ENCODE measurements at regions not wholly inside any gene's neighbourhood (a gene's known extent, or its start where the extent isn't known, plus 50 kb on each side); places are given as distances from the start of the nearest gene placed in this dataset.
"Not testable (repeated sequence)": the region's sequence is repeated elsewhere in the genome, so short reads cannot be mapped to it uniquely, and the experiment has no call there.

GRCh38 chr2:21332993-21333625 lies 209.3 kb downstream of the TDRD15 start:
- DNase-seq (ENCODE audit: low read depth), result no peak

GRCh38 chr2:21333684-21334083 lies 209.9 kb downstream of the TDRD15 start:
- peak; percentile 42 for DNase-seq (ENCODE audit: low read depth)

DNA sequence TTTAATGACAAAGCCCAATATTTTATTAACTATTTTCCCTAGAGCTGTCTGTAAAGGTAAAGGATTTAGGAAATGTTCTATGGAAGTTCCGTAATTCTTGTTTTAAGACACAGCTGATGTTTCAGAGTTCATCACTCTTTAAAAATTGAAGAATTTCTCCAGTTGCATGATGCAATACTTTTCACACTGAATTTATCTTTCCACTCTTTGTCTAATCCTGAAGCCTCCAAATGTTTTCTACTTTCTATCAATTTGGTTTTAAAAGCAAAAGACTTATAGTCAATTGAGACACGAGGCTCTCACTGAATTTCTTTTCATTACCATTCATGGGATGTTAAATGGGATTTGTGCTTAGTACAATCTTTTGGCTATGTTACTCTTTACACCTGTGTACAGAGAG lies 223.2 kb downstream of the TDRD15 start:
- no peak for DNase-seq (ENCODE audit: low read depth)

DNA sequence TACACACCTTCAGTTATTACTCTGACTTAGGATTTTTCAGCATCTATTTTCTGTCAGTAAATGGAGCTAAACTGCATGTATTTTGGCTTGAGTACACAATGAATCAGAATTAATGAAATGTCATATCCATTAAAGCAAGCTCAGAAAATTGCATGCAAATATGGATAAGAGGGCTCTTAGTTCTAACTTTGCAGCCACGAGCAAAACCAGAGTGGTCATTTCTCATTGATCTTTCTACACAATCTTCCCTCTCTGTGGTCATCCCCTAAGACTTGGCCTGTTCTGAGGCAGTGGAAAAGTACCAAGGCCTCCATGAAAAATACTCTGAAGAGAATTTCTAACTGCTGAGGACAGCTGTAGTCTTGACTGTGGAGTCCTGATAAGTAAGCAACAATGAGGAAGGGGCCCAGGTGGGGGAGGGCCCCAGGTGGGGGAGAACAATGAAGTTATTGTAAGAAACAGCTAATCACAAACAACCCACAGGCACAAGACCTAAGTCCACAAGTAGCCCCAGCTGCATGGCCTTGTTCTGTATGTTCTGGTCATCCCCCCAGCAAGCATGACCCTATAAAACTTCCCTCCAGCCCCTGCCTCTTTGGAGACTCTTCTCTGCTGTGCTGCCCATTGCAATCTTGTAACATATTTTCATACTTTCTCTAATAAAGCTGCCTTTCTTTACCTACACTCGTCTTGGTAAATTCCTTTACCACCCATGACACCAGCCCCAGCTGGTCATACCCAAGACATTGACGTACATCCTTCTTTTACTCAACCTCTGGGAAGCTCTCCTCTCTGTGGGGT lies 230.3 kb downstream of the TDRD15 start:
- DNase-seq (ENCODE audit: low read depth), result no peak

GRCh38 chr2:21356086-21356856 lies 232.5 kb downstream of the TDRD15 start:
- DNase-seq (ENCODE audit: low read depth), result no peak

GRCh38 chr2:21356857-21357255 lies 233.1 kb downstream of the TDRD15 start:
- DNase-seq (ENCODE audit: low read depth), result no peak

DNA sequence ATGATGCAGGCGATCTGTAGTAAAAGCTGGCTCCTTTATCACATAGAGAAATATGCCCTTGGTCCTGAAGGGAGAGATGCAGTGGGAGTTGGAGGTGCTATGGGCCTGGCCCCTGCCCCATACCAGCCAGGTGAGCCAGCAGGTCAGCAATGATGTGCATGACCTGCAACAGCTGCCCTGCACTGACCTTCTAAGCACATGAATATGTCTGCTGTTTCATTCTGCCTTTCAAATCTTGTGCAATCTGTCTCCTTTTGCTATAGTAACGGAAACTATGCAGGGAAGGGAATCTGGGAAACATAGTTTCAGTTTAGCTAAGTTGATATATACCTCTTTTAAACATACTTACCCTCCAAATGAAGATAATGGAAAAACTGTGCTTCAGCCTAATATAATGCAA lies 235.2 kb downstream of the TDRD15 start:
- DNase-seq (ENCODE audit: low read depth), result no peak

- no peak for DNase-seq (ENCODE audit: low read depth)
Measured at GRCh38 chr2:21361384-21361783, 237.6 kb downstream of the TDRD15 start.

GRCh38 chr2:21361957-21362486 lies 238.3 kb downstream of the TDRD15 start:
- DNase-seq (ENCODE audit: low read depth), result no peak

DNA sequence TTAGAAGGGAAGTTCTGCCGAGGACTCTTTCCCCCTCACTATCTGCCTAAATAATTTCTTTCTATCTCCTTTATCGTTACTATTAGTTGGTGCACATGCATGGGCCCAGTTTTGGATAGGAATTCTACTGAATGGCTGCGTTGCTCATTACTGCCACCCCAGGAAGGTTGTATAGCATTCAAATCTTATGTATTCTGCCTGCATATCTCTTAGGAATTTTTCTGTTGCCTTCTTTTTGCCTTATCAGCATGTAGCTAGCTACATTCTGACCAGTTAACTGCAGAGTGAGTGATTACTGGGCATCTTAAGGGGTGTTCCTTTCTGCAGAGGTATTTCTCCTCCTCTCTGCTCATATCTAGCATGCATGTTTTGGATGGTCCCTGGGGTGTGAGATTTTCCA lies 239.6 kb downstream of the TDRD15 start:
- no peak for DNase-seq (ENCODE audit: low read depth)

GRCh38 chr2:21367421-21367820 lies 243.7 kb downstream of the TDRD15 start:
- DNase-seq (ENCODE audit: low read depth), result peak; percentile 80

GRCh38 chr2:21369787-21370186 lies 246.0 kb downstream of the TDRD15 start:
- no peak for DNase-seq (ENCODE audit: low read depth)

- DNase-seq (ENCODE audit: low read depth), result no peak
Measured at GRCh38 chr2:21371499-21372003, 247.8 kb downstream of the TDRD15 start.

- peak; percentile 24 for DNase-seq (ENCODE audit: low read depth)
Measured at GRCh38 chr2:21372654-21373053, 248.9 kb downstream of the TDRD15 start.

DNA sequence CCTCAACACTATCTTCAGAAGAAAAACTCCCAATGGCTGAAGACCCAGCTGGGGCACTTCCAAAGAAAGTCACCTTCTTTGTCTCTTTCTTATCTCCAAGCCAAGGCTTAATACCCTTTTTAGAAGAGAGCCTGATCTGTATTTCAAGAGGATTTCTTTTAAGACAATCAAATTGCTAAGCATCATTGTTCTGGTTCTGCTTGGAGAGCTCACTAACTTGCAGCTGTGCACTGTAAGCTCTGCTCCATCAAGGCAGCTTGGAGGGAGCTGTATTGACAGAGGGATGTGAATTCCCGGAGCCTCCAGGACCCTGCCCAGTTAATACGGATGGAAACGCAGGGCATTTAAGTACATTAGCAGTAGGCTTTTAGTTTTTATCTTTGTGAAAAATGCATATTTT lies 253.1 kb downstream of the TDRD15 start:
- DNase-seq (ENCODE audit: low read depth), result no peak

GRCh38 chr2:21379140-21379539 lies 255.4 kb downstream of the TDRD15 start:
- no peak for DNase-seq (ENCODE audit: low read depth)

- not testable (repeated sequence) for DNase-seq (ENCODE audit: low read depth)
Measured at GRCh38 chr2:21379668-21380067, 255.9 kb downstream of the TDRD15 start.

GRCh38 chr2:21381421-21381820 lies 257.7 kb downstream of the TDRD15 start:
- peak; percentile 34 for DNase-seq (ENCODE audit: low read depth)

GRCh38 chr2:21382701-21383520 lies 259.1 kb downstream of the TDRD15 start:
- no peak for DNase-seq (ENCODE audit: low read depth)

DNA sequence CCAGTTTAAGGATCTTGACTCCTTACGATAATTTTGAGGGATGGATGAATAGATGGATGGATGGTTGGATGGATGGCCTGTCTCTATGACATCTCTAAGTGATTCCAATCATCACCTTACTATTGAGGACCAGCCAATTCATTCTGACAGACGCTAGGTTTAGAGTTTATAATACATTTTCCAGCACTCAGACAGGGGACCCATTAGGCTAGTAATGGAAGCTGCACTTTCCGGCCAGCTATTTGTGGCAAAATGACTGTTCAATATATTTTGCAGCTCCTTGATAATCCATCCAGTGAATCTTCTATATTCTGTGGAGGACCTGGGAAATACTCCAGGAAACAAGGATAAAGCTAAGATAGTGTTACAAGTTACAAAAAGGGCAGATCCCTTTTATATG lies 262.9 kb downstream of the TDRD15 start:
- DNase-seq (ENCODE audit: low read depth), result no peak

- no peak for DNase-seq (ENCODE audit: low read depth)
Measured at GRCh38 chr2:21392649-21393048, 268.9 kb downstream of the TDRD15 start.
